ENCODE measurements at regions not wholly inside any gene's neighbourhood (a gene's known extent, or its start where the extent isn't known, plus 50 kb on each side); places are given as distances from the start of the nearest gene placed in this dataset.

DNA sequence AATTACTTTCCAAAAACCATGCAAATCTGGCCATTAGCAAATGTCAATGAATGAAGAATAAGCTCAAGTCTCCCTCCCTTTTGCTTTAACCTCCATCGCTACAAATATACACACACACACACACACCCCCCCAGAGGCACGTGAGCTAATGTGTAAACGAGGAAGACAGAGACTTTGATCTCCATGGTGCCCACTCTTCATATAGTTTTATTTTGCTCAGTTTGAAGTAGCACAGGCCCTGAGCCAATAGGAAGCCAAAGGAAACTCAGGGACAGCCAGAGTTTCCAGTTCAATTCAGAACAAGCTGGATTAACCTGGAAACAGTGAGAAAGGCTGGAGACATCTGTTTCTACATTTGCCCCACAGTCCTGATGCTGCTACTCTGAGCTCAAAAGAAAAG lies 248.4 kb upstream of the MEIS1 start:
- Histone ChIP-seq H3K27me3 (replicated peaks in 1 of 4; ENCODE audit: control insufficient read depth in 3 of 4, extremely low read depth in 1 of 4, insufficient read depth in 3 of 4, low read length in 3 of 4) (no peaks in the 10 kb centered on the region), H3K56ac (replicated peaks; ENCODE audit: insufficient read length, low read depth, low read length) (no peak overlapping the region), H3K4me1 (replicated peaks in 1 of 4; ENCODE audit: control insufficient read depth in 3 of 4, insufficient read depth in 4 of 4, low read length in 3 of 4) (peaks cover 0 to 5% (median 0%) of the 10 kb centered on the region in 4 experiments; a peak in 2 of 7 replicates), H2BK120ac (replicated peaks; ENCODE audit: low read depth, low read length) (no peak overlapping the region), H4K91ac (replicated peaks; ENCODE audit: insufficient read length, low read length) (no peak overlapping the region), H2BK5ac (ENCODE audit: low read depth, low read length) (no peak overlapping the region), H3K23ac (ENCODE audit: insufficient read length) (no peak overlapping the region), H3K79me2 (ENCODE audit: control insufficient read depth in 1 of 2, insufficient read depth in 2 of 2, low read length in 2 of 2) (no peaks in the 10 kb centered on the region), H3K79me1 (ENCODE audit: low read depth, low read length) (no peaks in the 10 kb centered on the region), H3K4me3 (ENCODE audit: extremely low read depth in 1 of 4, insufficient read depth in 2 of 4, low read depth in 3 of 4, low read length in 4 of 4) (no peak overlapping the region), H2AFZ (ENCODE audit: low read length) (no peak overlapping the region), H2AK5ac (ENCODE audit: low read depth, low read length) (no peak overlapping the region), H3K18ac (ENCODE audit: extremely low read depth, low read length) (no peak overlapping the region), H3K23me2 (ENCODE audit: low read depth, low read length) (no peaks in the 10 kb centered on the region), H3K27ac (ENCODE audit: low read depth, low read length) (no peak overlapping the region), H3K4ac (replicated peaks; ENCODE audit: insufficient read length, low read depth, low read length) (no peak overlapping the region), H3K14ac (ENCODE audit: insufficient read length) (no peak overlapping the region), H2BK12ac (ENCODE audit: low read depth, low read length) (no peak overlapping the region), H4K20me1 (replicated peaks in 1 of 2; ENCODE audit: control insufficient read depth in 1 of 2, insufficient read depth in 2 of 2, low read length in 2 of 2) (no peaks in the 10 kb centered on the region), H2BK20ac (ENCODE audit: low read length) (no peak overlapping the region), H4K8ac (ENCODE audit: extremely low read depth, insufficient read depth, low read length) (no peak overlapping the region), H3K4me2 (ENCODE audit: insufficient read depth in 1 of 2, low read depth in 2 of 2, low read length in 2 of 2) (no peak overlapping the region), H3K9ac (replicated peaks in 1 of 4; ENCODE audit: extremely low read depth in 1 of 4, low read depth in 3 of 4, low read length in 3 of 4) (no peak overlapping the region), H3K36me3 (ENCODE audit: control insufficient read depth in 2 of 4, insufficient read depth in 4 of 4, low read length in 3 of 4) (no peaks in the 10 kb centered on the region), H2BK15ac (ENCODE audit: low read length) (no peak overlapping the region), H3K9me3 (ENCODE audit: insufficient read depth in 2 of 2, low read depth in 1 of 2, low read length in 1 of 2) (no peaks in the 10 kb centered on the region), H4K5ac (ENCODE audit: insufficient read length, low read depth, low read length) (no peak overlapping the region)
- CTCF ChIA-PET (ENCODE audit: partially characterized antibody): interaction anchor here (0.6 to 0.8 kb wide), 2 partner anchors 15 to 156 kb away, joined by 3 to 4 read pairs; no protein-coding TSS in a partner anchor
- FAIRE-seq (no peak), DNase-seq (ENCODE audit: low read depth in 1 of 2, low spot score in 2 of 2) (no peak)
- POLR2A ChIA-PET (ENCODE audit: partially characterized antibody): no interaction called here
- 89% methylated on average over 3 of the region's 3 CpGs; no CpG with 5 or more reads in 1 of the 2 experiments for WGBS, 2 experiments (ENCODE audit: extremely low coverage in 1 of 2, insufficient coverage in 1 of 2, insufficient read length in 1 of 2, insufficient replicate concordance in 2 of 2, low coverage in 1 of 2, low lambda C conversion rate in 2 of 2, missing lambda C conversion rate in 1 of 2)
- no peak for TF ChIP-seq CTBP2 (IDR thresholded peaks at IDR 0.05; ENCODE audit: borderline replicate concordance, insufficient read depth, insufficient read length, low read length)
- TF ChIP-seq EZH2 (IDR thresholded peaks at IDR 0.05; ENCODE audit: low read depth, low read length, severe bottlenecking): no peak
- no peak for TF ChIP-seq EGR1 (IDR thresholded peaks at IDR 0.05; ENCODE audit: borderline replicate concordance, low read depth, low read length)
- no peak for TF ChIP-seq RFX5 (IDR thresholded peaks at IDR 0.05; ENCODE audit: borderline replicate concordance, low read depth, low read length)
- TF ChIP-seq BACH1 (IDR thresholded peaks at IDR 0.05; ENCODE audit: low read length): no peak
- no peak for TF ChIP-seq GTF2F1 (IDR thresholded peaks at IDR 0.05; ENCODE audit: borderline replicate concordance, low read depth, low read length)
- TF ChIP-seq E2F6 (IDR thresholded peaks at IDR 0.05): no peak
- TF ChIP-seq SRF (IDR thresholded peaks at IDR 0.05; ENCODE audit: low read depth, low read length): no peak
- no peak for TF ChIP-seq RBBP5 (IDR thresholded peaks at IDR 0.05; ENCODE audit: borderline replicate concordance, low read depth, low read length)
- TF ChIP-seq, protein P1, sequence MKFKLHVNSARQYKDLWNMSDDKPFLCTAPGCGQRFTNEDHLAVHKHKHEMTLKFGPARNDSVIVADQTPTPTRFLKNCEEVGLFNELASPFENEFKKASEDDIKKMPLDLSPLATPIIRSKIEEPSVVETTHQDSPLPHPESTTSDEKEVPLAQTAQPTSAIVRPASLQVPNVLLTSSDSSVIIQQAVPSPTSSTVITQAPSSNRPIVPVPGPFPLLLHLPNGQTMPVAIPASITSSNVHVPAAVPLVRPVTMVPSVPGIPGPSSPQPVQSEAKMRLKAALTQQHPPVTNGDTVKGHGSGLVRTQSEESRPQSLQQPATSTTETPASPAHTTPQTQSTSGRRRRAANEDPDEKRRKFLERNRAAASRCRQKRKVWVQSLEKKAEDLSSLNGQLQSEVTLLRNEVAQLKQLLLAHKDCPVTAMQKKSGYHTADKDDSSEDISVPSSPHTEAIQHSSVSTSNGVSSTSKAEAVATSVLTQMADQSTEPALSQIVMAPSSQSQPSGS (IDR thresholded peaks at IDR 0.05; ENCODE audit: low read length): no peak
- TF ChIP-seq, protein P2, sequence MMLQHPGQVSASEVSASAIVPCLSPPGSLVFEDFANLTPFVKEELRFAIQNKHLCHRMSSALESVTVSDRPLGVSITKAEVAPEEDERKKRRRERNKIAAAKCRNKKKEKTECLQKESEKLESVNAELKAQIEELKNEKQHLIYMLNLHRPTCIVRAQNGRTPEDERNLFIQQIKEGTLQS (IDR thresholded peaks at IDR 0.05; ENCODE audit: insufficient read depth, low read depth, low read length): no peak
